HepG2 (cell line): ENCODE measurements at regions not wholly inside any gene's neighbourhood (a gene's known extent, or its start where the extent isn't known, plus 50 kb on each side); places are given as distances from the start of the nearest gene placed in this dataset.

ENCODE experiments used
- ATAC-seq: fragments of 200-7000 bp; cut with Tn5 transposase; 3 replicates; pipeline ENCODE4 v1.9.1; 2020; ENCODE audit warnings: mild to moderate bottlenecking, moderate library complexity
- BruUV-seq: library from RNA; stranded (reverse); fragments of 400-500 nt; replicated peaks from 2 replicates; lab custom pipeline; 2021; lab: Mats Ljungman, UMichigan
- CTCF ChIA-PET: fragments of 300-600 bp; formaldehyde crosslinking; extraction: SDS; loops from one replicate; lab custom pipeline; 2021; ENCODE audit warnings: low total read pairs, inconsistent platforms, low intra/inter-chr PET ratio; lab: Yijun Ruan, JAX
- POLR2A ChIA-PET: fragments of 350-600 bp; sonication (Branson Sonifier 250); formaldehyde crosslinking; loops from one replicate; lab custom pipeline; 2020; ENCODE audit warnings: antibody characterized with exemption, inconsistent platforms; lab: Yijun Ruan, JAX
- DNase-seq: peaks from one replicate; pipeline ENCODE4 v3.0.0-alpha.2; 2015; ENCODE audit warnings: low spot score
- FAIRE-seq: peaks from 3 replicates; lab custom pipeline; 2011; peaks lifted over from hg19 to GRCh38; lab: Jason Lieb, UNC
- H2AFZ ChIP-seq: one replicate; pipeline ENCODE4 v1.6.1; 2011; ENCODE audit warnings: low read length, inconsistent platforms
- H3K27ac ChIP-seq: fragments of 300-600 bp; 3 replicates; pipeline ENCODE4 v1.8.0; 2011; ENCODE audit warnings: mixed run types, mild to moderate bottlenecking, mixed read lengths, low read length, inconsistent platforms; ENCODE audit not compliant: insufficient read depth; ENCODE audit errors: extremely low read length
- H3K27me3 ChIP-seq, 2 experiments: fragments of 200-600 bp in 1 of 2; 2 replicates in 1 of 2; 3 replicates in 1 of 2; pipeline versions ENCODE4 v1.6.0 to v1.8.0; 2011; ENCODE audit warnings: low read length in 2 of 2, mild to moderate bottlenecking in 2 of 2, moderate library complexity in 2 of 2, inconsistent platforms in 1 of 2; ENCODE audit not compliant: insufficient read depth in 2 of 2, control insufficient read depth in 1 of 2
- H3K36me3 ChIP-seq, 2 experiments: fragments of 200-600 bp in 1 of 2; replicated peaks in 1 of 2; 2 replicates in 1 of 2; 3 replicates in 1 of 2; pipeline versions ENCODE4 v1.5.1 to v1.8.0; 2011; ENCODE audit warnings: low read length in 2 of 2, inconsistent platforms in 1 of 2; ENCODE audit not compliant: insufficient read depth in 2 of 2, control insufficient read depth in 1 of 2
- H3K4me1 ChIP-seq: 2 replicates; pipeline ENCODE4 v1.5.1; 2012; ENCODE audit warnings: low read length, inconsistent platforms; ENCODE audit not compliant: insufficient read depth
- H3K4me2 ChIP-seq: 2 replicates; pipeline ENCODE4 v1.6.0; 2011; ENCODE audit warnings: low read depth, low read length, inconsistent platforms
- H3K4me3 ChIP-seq, 3 experiments: fragments of 200-600 bp in 1 of 3; sonication (generic), shearing (Covaris generic) in 1 of 3; replicated peaks in 1 of 3; 2 replicates each; pipeline ENCODE4 v1.5.1; 2011 to 2016; ENCODE audit warnings: low read length in 3 of 3, inconsistent platforms in 2 of 3, low read depth in 2 of 3, mild to moderate bottlenecking in 2 of 3, control low read depth in 1 of 3, mixed read lengths in 1 of 3; ENCODE audit not compliant: insufficient read depth in 1 of 3
- H3K79me2 ChIP-seq: one replicate; pipeline ENCODE4 v1.6.1; 2011; ENCODE audit warnings: low read length, inconsistent platforms; ENCODE audit not compliant: insufficient read depth
- H3K9ac ChIP-seq: 2 replicates; pipeline ENCODE4 v1.6.0; 2011; ENCODE audit warnings: mild to moderate bottlenecking, low read depth, low read length, inconsistent platforms; ENCODE audit not compliant: insufficient read depth
- H3K9me3 ChIP-seq: 2 replicates; pipeline ENCODE4 v1.5.1; 2012; ENCODE audit warnings: mild to moderate bottlenecking, low read length
- H4K20me1 ChIP-seq: 2 replicates; pipeline ENCODE4 v1.6.0; 2011; ENCODE audit warnings: inconsistent platforms, mild to moderate bottlenecking, low read length, moderate library complexity; ENCODE audit not compliant: insufficient read depth
- FOXC1 ChIP-seq: sonication (generic); formaldehyde crosslinking; IDR thresholded peaks from 2 replicates; pipeline ENCODE4 v1.8.0; 2022; ENCODE audit warnings: mild to moderate bottlenecking, missing genetic modification reagents, borderline replicate concordance
- FOXM1 ChIP-seq: sonication (generic); formaldehyde crosslinking; IDR thresholded peaks from 2 replicates; pipeline ENCODE4 v1.5.0; 2020; ENCODE audit warnings: missing genetic modification reagents
- FOXO4 ChIP-seq: sonication (generic); formaldehyde crosslinking; conservative IDR thresholded peaks from 2 replicates; pipeline ENCODE4 v1.8.1; 2023; ENCODE audit warnings: missing genetic modification reagents
- HNF4G ChIP-seq, 2 experiments: sonication (generic) in 1 of 2; formaldehyde crosslinking in 1 of 2; IDR thresholded peaks; 2 replicates each; pipeline versions ENCODE4 v1.4.0 to v1.6.1; 2011 to 2020; ENCODE audit warnings: borderline replicate concordance in 2 of 2, low read depth in 2 of 2, mild to moderate bottlenecking in 2 of 2, low read length in 1 of 2, missing genetic modification reagents in 1 of 2, moderate library complexity in 1 of 2
- HOXA5 ChIP-seq: sonication (generic); formaldehyde crosslinking; IDR thresholded peaks from 2 replicates; pipeline ENCODE4 v1.4.0; 2020; ENCODE audit warnings: missing genetic modification reagents
- HOXA7 ChIP-seq: sonication (generic); formaldehyde crosslinking; IDR thresholded peaks from 2 replicates; pipeline ENCODE4 v1.8.1; 2022; ENCODE audit warnings: mild to moderate bottlenecking, missing genetic modification reagents, moderate library complexity
- KAT2B ChIP-seq: fragments of 150-350 bp; IDR thresholded peaks from 2 replicates; pipeline ENCODE4 v1.6.1; 2014; ENCODE audit warnings: low read depth, low read length, borderline replicate concordance
- KDM6A ChIP-seq: IDR thresholded peaks from 2 replicates; pipeline ENCODE4 v1.6.1; 2016; ENCODE audit warnings: low read depth
- PHF21A ChIP-seq: sonication (generic); formaldehyde crosslinking; IDR thresholded peaks from 2 replicates; pipeline ENCODE4 v1.5.0; 2020; ENCODE audit warnings: mild to moderate bottlenecking, missing genetic modification reagents
- RERE ChIP-seq: IDR thresholded peaks from 2 replicates; pipeline ENCODE4 v1.6.1; 2016; ENCODE audit warnings: low read depth, missing genetic modification reagents, missing compliant biosample characterization
- SATB2 ChIP-seq: sonication (generic); formaldehyde crosslinking; IDR thresholded peaks from 2 replicates; pipeline ENCODE4 v1.5.0; 2020; ENCODE audit warnings: missing genetic modification reagents
- ZNF562 ChIP-seq: sonication (generic); formaldehyde crosslinking; IDR thresholded peaks from 2 replicates; pipeline ENCODE4 v1.8.0; 2022; ENCODE audit warnings: missing genetic modification reagents, borderline replicate concordance
- ZNF563 ChIP-seq: sonication (generic); formaldehyde crosslinking; IDR thresholded peaks from 2 replicates; pipeline ENCODE4 v1.8.0; 2022; ENCODE audit warnings: mild to moderate bottlenecking, moderate library complexity, missing genetic modification reagents
- ZNF674 ChIP-seq: sonication (generic); formaldehyde crosslinking; IDR thresholded peaks from 2 replicates; pipeline ENCODE4 v1.5.0; 2020; ENCODE audit warnings: low read depth, mild to moderate bottlenecking, missing genetic modification reagents
- ZZZ3 ChIP-seq: sonication (generic); formaldehyde crosslinking; IDR thresholded peaks from 2 replicates; pipeline ENCODE4 v1.4.0; 2020; ENCODE audit warnings: missing genetic modification reagents, mild to moderate bottlenecking, borderline replicate concordance
- WGBS: methylation state at CpG from one replicate; pipeline ENCODE4 v1.1.6; 2017; ENCODE audit warnings: low lambda C conversion rate; 5-methylcytosine and 5-hydroxymethylcytosine counted together
- in situ Hi-C: cut with HindIII; loops from 2 replicates; pipeline ENCODE4 v1.10.0; 2017; ENCODE audit warnings: low pct_unique_long_range_greater_than_20kb; ENCODE audit not compliant: extremely low pct_ligation_motif_present
- intact Hi-C: fragments of 100-400 bp; cut with micrococcal nuclease; formaldehyde crosslinking; loops from one replicate; pipeline ENCODE4 v1.10.0; 2022; ENCODE audit not compliant: unreplicated experiment

- TF ChIP-seq RERE (CRISPR knock-in tag) = no peak
- no peak for TF ChIP-seq ZNF674
- TF ChIP-seq ZNF563 (CRISPR knock-in tag) = no peak
- TF ChIP-seq, all 625 proteins: peak for 0
Observed at GRCh38 chr2:142777742-142778141, 99.7 kb upstream of the KYNU start (continued).

GRCh38 chr2:142769761-142770160 lies 107.7 kb upstream of the KYNU start:
- intact Hi-C loops (no loop called here), in situ Hi-C loops (no loop called here)
- no peak overlapping the region for H2AFZ ChIP-seq
- H3K36me3 ChIP-seq = no peaks in the 10 kb centered on the region
- no peaks in the 10 kb centered on the region for H3K79me2 ChIP-seq
- H3K27me3 ChIP-seq = no peaks in the 10 kb centered on the region
- ATAC-seq (no peak), DNase-seq (no peak), FAIRE-seq (no peak)
- ChIA-PET CTCF (no interaction called here), POLR2A (no interaction called here)
- WGBS = 11% methylated on average over 1 of the region's 1 CpG
- H3K4me2 ChIP-seq = no peak overlapping the region
- BruUV-seq = no TSS peak
- no peak overlapping the region for H3K4me3 ChIP-seq
- no peak for TF ChIP-seq KDM6A
- no peak for TF ChIP-seq FOXC1
- no peak for TF ChIP-seq SATB2
- TF ChIP-seq HNF4G (IDR thresholded peaks at IDR 0.05; ENCODE audit: borderline replicate concordance, low read depth, low read length) = no peak
- TF ChIP-seq HNF4G (CRISPR knock-in tag; IDR thresholded peaks at IDR 0.05; ENCODE audit: borderline replicate concordance, low read depth) = no peak
- no peak for TF ChIP-seq PHF21A
- no peak for TF ChIP-seq KAT2B
- no peak for TF ChIP-seq ZZZ3
- TF ChIP-seq HOXA5 = no peak
- TF ChIP-seq FOXO4 = no peak
- no peak for TF ChIP-seq HOXA7 (CRISPR knock-in tag)
- TF ChIP-seq FOXM1 (CRISPR knock-in tag) = no peak
- no peak for TF ChIP-seq ZNF562 (CRISPR knock-in tag)
- no peaks in the 10 kb centered on the region for H3K4me1 ChIP-seq
- no peak overlapping the region for H3K27ac ChIP-seq
- H3K9ac ChIP-seq = no peak overlapping the region
- H4K20me1 ChIP-seq = no peaks in the 10 kb centered on the region
- peaks cover 11% of the 10 kb centered on the region; the same call in 1 of the 2 replicates for H3K9me3 ChIP-seq
